ENCODE measurements at regions not wholly inside any gene's neighbourhood (a gene's known extent, or its start where the extent isn't known, plus 50 kb on each side); places are given as distances from the start of the nearest gene placed in this dataset.
"Not testable (repeated sequence)": the region's sequence is repeated elsewhere in the genome, so short reads cannot be mapped to it uniquely, and the experiment has no call there.

DNA sequence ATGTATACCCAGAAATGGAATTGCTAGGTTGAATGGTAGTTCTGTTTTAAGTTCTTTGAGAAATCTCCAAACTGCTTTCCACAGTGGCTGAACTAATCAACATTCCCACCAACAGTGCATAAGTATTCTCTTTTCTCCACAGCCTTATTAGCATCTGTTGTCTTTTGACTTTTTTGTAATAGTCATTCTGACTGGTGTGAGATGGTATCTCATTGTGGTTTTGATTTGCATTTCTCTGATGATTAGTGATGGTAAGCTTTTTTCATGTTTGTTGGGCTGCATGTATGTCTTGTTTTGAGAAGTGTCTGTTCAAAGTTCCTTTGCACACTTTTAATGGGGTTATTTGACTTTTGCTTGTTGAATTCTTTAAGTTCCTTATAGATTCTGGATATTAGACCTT is 52.4 kb upstream of the EHHADH start:
- not testable (repeated sequence) for H3K27ac Mint-ChIP-seq; H3K27me3 Mint-ChIP-seq (ENCODE audit: low read depth in 3 of 3); DNase-seq; H3K4me3 Mint-ChIP-seq; H3K9me3 Mint-ChIP-seq; H3K4me1 Mint-ChIP-seq
- H3K36me3 Mint-ChIP-seq = peaks cover 3 to 27% (median 23%) of the 10 kb centered on the region in 3 donors

DNA sequence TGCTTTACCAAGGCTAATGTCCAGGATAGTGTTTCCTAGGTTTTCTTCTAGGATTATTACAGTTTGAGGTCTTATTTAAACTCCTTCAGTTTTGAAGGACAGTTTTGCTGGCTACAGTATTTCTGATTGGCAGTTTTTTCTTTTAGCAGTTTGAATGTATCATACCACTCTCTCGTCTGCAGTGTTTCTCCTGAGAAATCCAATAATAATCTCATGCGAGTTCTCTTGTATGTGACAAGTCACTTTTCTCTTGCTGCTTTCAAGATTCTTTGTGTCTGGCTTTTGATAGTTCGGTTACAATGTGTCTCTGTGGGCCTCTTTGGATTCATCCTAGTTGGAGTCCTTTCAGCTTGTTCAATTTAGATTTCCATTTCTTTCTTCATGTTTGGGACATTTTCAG is 53.0 kb upstream of the EHHADH start:
- peaks cover 0 to 3% (median 1%) of the 10 kb centered on the region in 3 donors for H3K27me3 Mint-ChIP-seq (ENCODE audit: low read depth in 3 of 3)
- H3K4me3 Mint-ChIP-seq = no peak overlapping the region
- H3K36me3 Mint-ChIP-seq = peaks cover 3 to 27% (median 23%) of the 10 kb centered on the region in 3 donors

DNA sequence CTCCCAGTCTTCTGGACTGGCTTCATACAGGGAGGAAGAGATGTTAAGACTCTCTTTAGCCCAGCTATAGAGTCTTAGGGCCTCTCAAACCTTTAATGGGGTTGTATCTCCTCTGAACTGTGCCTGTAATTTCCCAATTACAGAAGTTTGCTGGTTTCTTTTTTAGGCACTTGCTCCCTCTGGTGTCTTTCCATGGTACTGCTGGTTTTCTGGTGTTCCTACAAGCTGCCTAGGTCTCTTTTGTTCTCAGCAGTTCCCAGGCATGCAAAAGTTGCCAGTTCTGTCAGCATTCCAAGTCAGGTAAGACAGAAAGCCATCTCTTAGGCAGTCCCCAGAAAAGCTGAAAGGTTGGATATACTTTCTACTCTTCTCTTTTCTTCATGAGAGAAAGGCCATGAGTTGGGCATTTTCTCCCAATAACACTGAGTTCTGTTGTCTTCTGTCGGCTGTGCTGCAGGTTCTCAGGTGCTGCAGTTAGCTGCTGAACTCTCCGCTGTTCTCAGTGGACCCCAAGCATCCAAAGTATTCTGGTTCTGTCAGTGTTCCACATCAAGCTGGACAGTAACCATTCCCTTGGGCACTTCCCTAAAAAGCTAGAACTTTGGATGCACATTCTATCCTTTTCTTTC is 54.4 kb upstream of the EHHADH start:
- H3K27ac Mint-ChIP-seq = no peak overlapping the region
- H3K36me3 Mint-ChIP-seq = peaks cover 3 to 27% (median 23%) of the 10 kb centered on the region in 3 donors
- no peaks in the 10 kb centered on the region for H3K4me1 Mint-ChIP-seq
- DNase-seq = peak; percentile 21 to 32 (median 21)
- peaks cover 0 to 3% (median 1%) of the 10 kb centered on the region in 3 donors for H3K27me3 Mint-ChIP-seq (ENCODE audit: low read depth in 3 of 3)
- no peak overlapping the region for H3K4me3 Mint-ChIP-seq
- H3K9me3 Mint-ChIP-seq = peaks cover 0 to 5% (median 3%) of the 10 kb centered on the region in 6 donors

More for the DNA sequence above, 53.0 kb upstream of the EHHADH start:
- Mint-ChIP-seq H3K27ac (no peak overlapping the region), H3K4me1 (no peaks in the 10 kb centered on the region), H3K9me3 (peaks cover 0 to 5% (median 3%) of the 10 kb centered on the region in 6 donors)
- no peak for DNase-seq

DNA sequence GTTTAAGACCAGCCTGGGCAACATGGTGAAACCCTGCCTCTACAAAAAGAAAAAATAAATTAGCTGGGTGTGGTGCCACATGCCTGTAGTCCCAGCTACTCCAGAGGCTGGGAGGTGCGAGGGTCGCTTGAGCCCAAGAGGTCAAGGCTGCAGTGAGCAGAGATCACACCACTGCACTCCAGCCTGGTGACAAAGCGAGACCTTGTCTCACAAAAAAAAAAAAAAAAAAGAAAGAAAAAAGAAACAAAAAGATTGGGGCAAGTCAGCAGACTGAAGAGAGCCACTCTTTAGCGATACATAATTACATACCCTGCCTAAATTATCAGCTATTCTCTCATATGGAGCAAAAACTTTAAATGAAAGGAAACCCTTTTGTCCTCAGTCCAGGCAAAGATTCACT is 53.6 kb upstream of the MAP3K13 start:
- peaks cover 3 to 27% (median 23%) of the 10 kb centered on the region in 3 donors for H3K36me3 Mint-ChIP-seq
- H3K4me1 Mint-ChIP-seq = no peaks in the 10 kb centered on the region
- DNase-seq = no peak
- H3K27ac Mint-ChIP-seq = no peak overlapping the region
- peaks cover 0 to 5% (median 3%) of the 10 kb centered on the region in 6 donors for H3K9me3 Mint-ChIP-seq
- no peak overlapping the region for H3K4me3 Mint-ChIP-seq
- peaks cover 0 to 3% (median 1%) of the 10 kb centered on the region in 3 donors for H3K27me3 Mint-ChIP-seq (ENCODE audit: low read depth in 3 of 3)

DNA sequence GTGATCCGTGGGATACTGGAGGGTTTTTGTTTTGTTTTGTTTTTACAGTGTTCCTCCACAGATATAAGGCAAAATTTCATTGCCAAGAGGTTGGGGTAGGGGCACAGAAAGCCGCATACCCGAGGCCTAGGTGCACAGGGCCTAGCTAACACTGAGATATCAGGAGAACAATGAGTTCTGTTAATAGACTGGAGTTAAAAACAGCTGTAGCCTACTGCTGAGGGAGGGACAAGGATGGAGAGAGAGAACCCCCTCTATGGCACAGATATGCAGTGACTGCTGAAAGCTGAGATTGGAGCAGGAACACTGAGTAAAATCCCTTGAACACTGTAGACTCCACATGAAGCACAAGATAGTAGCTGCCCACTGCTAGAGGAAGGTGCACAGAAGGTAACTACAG is 53.1 kb upstream of the MAP3K13 start:
- no peak overlapping the region for H3K27ac Mint-ChIP-seq
- H3K4me3 Mint-ChIP-seq = no peak overlapping the region
- H3K4me1 Mint-ChIP-seq = no peaks in the 10 kb centered on the region
- H3K27me3 Mint-ChIP-seq (ENCODE audit: low read depth in 3 of 3) = peaks cover 0 to 3% (median 1%) of the 10 kb centered on the region in 3 donors
- no peak for DNase-seq
- H3K36me3 Mint-ChIP-seq = peaks cover 3 to 27% (median 22%) of the 10 kb centered on the region in 3 donors
- peaks cover 0 to 5% (median 3%) of the 10 kb centered on the region in 6 donors for H3K9me3 Mint-ChIP-seq

DNA sequence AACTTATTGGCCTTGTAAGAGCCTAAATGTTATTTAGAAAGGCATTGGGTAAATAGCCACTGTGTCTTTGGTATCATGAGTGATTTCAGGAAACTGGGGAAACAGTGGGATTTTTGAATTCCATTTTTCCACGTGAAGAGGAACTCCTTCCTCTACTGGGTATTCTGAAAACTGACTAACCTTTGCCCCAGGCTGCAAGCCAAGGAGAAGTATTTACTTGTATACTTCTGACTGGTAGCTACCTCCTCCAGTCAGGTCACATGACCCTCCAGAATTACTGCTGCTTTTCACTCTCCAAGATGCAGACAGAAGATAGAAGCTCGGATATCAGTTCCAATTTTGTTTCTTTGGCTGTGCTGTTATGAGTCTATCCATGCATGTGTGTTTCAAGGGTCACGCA is 50.9 kb upstream of the MAP3K13 start:
- H3K4me3 Mint-ChIP-seq = no peak overlapping the region
- no peaks in the 10 kb centered on the region for H3K4me1 Mint-ChIP-seq
- H3K27me3 Mint-ChIP-seq (ENCODE audit: low read depth in 3 of 3) = peaks cover 0 to 4% (median 3%) of the 10 kb centered on the region in 3 donors
- H3K9me3 Mint-ChIP-seq = peaks cover 0 to 3% (median 3%) of the 10 kb centered on the region in 6 donors
- H3K36me3 Mint-ChIP-seq = peaks cover 3 to 11% (median 8%) of the 10 kb centered on the region in 3 donors
- no peak for DNase-seq
- H3K27ac Mint-ChIP-seq = no peak overlapping the region

Data from immature natural killer cell (primary cell).